ENCODE measurements at regions not wholly inside any gene's neighbourhood (a gene's known extent, or its start where the extent isn't known, plus 50 kb on each side); places are given as distances from the start of the nearest gene placed in this dataset.

- no peak for DNase-seq (ENCODE audit: low spot score in 2 of 2)
- no peaks in the 10 kb centered on the region for H3K27me3 ChIP-seq
- 95 to 98% methylated on average over 2 of the region's 2 CpGs for WGBS, 2 donors
- H3K9me3 ChIP-seq: no peaks in the 10 kb centered on the region
- no peaks in the 10 kb centered on the region for H3K36me3 ChIP-seq
- no peak overlapping the region for H3K4me3 ChIP-seq
- H3K4me1 ChIP-seq: no peaks in the 10 kb centered on the region
- no peak for TF ChIP-seq CTCF (IDR thresholded peaks at IDR 0.05)
- TF ChIP-seq EP300 (IDR thresholded peaks at IDR 0.05): no peak
- TF ChIP-seq POLR2A (IDR thresholded peaks at IDR 0.05): no peak
- H3K27ac ChIP-seq: no peak overlapping the region
Observed at GRCh38 chr4:58732973-58733372, 1622.8 kb upstream of the IGFBP7 start.

GRCh38 chr4:58723954-58724353 is 1613.8 kb upstream of the IGFBP7 start:
- 84 to 93% methylated on average over 13 to 15 of the region's 15 CpGs for WGBS, 2 donors
- H3K4me1 ChIP-seq: no peaks in the 10 kb centered on the region

GRCh38 chr4:58711039-58711438 is 1600.9 kb upstream of the IGFBP7 start:
- no peak overlapping the region for H3K27ac ChIP-seq
- peaks cover 0 to 3% (median 0%) of the 10 kb centered on the region in 4 donors for H3K9me3 ChIP-seq
- TF ChIP-seq POLR2A (IDR thresholded peaks at IDR 0.05) (no peak), EP300 (IDR thresholded peaks at IDR 0.05) (no peak), CTCF (IDR thresholded peaks at IDR 0.05) (no peak)
- H3K4me1 ChIP-seq: no peaks in the 10 kb centered on the region
- H3K27me3 ChIP-seq: no peaks in the 10 kb centered on the region
- H3K36me3 ChIP-seq: no peaks in the 10 kb centered on the region
- DNase-seq (ENCODE audit: low spot score in 2 of 2): no peak
- no peak overlapping the region for H3K4me3 ChIP-seq

More at GRCh38 chr4:58723954-58724353, 1613.8 kb upstream of the IGFBP7 start:
- H3K36me3 ChIP-seq: no peaks in the 10 kb centered on the region
- no peak for TF ChIP-seq EP300 (IDR thresholded peaks at IDR 0.05)
- no peak for TF ChIP-seq POLR2A (IDR thresholded peaks at IDR 0.05)
- no peak for TF ChIP-seq CTCF (IDR thresholded peaks at IDR 0.05)
- no peak overlapping the region for H3K4me3 ChIP-seq
- H3K9me3 ChIP-seq: peaks cover 0 to 4% (median 0%) of the 10 kb centered on the region in 4 donors
- no peak for DNase-seq (ENCODE audit: low spot score in 2 of 2)
- H3K27me3 ChIP-seq: no peaks in the 10 kb centered on the region
- no peak overlapping the region for H3K27ac ChIP-seq

GRCh38 chr4:58688568-58688967 is 1578.4 kb upstream of the IGFBP7 start:
- no peak overlapping the region for H3K4me3 ChIP-seq
- no peaks in the 10 kb centered on the region for H3K4me1 ChIP-seq
- no peaks in the 10 kb centered on the region for H3K9me3 ChIP-seq
- no peak overlapping the region for H3K27ac ChIP-seq
- no peak for DNase-seq (ENCODE audit: low spot score in 2 of 2)
- no peaks in the 10 kb centered on the region for H3K27me3 ChIP-seq
- no peak for TF ChIP-seq POLR2A (IDR thresholded peaks at IDR 0.05)
- TF ChIP-seq EP300 (IDR thresholded peaks at IDR 0.05): no peak
- no peak for TF ChIP-seq CTCF (IDR thresholded peaks at IDR 0.05)
- WGBS, 2 donors: 36 to 71% methylated on average over 1 of the region's 1 CpG
- H3K36me3 ChIP-seq: no peaks in the 10 kb centered on the region

- no peaks in the 10 kb centered on the region for H3K36me3 ChIP-seq
- 88 to 90% methylated on average over 1 of the region's 1 CpG for WGBS, 2 donors
- no peak overlapping the region for H3K4me3 ChIP-seq
- DNase-seq (ENCODE audit: low spot score in 2 of 2): no peak
- H3K9me3 ChIP-seq: no peaks in the 10 kb centered on the region
- H3K27me3 ChIP-seq: no peaks in the 10 kb centered on the region
- H3K27ac ChIP-seq: no peak overlapping the region
- TF ChIP-seq CTCF (IDR thresholded peaks at IDR 0.05) (no peak), EP300 (IDR thresholded peaks at IDR 0.05) (no peak), POLR2A (IDR thresholded peaks at IDR 0.05) (no peak)
- no peaks in the 10 kb centered on the region for H3K4me1 ChIP-seq
Observed at GRCh38 chr4:58679886-58680285, 1569.7 kb upstream of the IGFBP7 start.
